ENCODE measurements at regions not wholly inside any gene's neighbourhood (a gene's known extent, or its start where the extent isn't known, plus 50 kb on each side); places are given as distances from the start of the nearest gene placed in this dataset.

DNA sequence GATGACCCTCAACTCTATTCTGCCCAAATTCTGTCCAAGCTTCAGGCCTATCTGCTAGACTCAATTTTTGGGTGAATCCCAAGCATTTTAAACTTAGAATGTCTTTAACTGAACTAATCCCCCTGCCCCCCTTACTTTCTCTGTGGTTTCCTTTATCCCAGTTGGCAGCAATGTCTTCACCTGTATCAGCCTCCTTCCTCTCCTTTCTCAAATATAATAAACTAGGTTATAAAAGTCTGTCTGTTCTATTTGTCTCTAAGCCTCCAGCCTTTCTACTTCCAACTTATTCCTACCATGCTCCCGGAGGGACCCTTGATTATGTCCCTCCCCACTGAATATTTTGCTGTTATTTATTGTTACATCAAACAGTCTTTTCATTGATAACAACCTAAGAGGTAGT is 375.5 kb upstream of the TRIB2 start:
- no peak for FAIRE-seq

GRCh38 chr2:12341920-12342319 is 374.8 kb upstream of the TRIB2 start:
- Histone ChIP-seq H3K4me3 (ENCODE audit: control insufficient read depth in 2 of 3, extremely low read depth in 1 of 3, insufficient read depth in 2 of 3, low read depth in 1 of 3, low read length in 3 of 3) (no peak overlapping the region), H3K4me1 (ENCODE audit: control insufficient read depth, extremely low read depth, insufficient read depth, low read length) (peaks cover 10% of the 10 kb centered on the region), H3K9me1 (ENCODE audit: control insufficient read depth, extremely low read depth, insufficient read depth, low read length) (no peaks in the 10 kb centered on the region), H2AFZ (ENCODE audit: control insufficient read depth, low read length) (peak overlapping the region; percentile 25), H3K27ac (ENCODE audit: control insufficient read depth, insufficient read depth, low read length) (no peak overlapping the region), H3K9ac (ENCODE audit: control insufficient read depth, extremely low read depth, insufficient read depth, low read length) (no peak overlapping the region), H3K79me2 (ENCODE audit: control insufficient read depth, insufficient read depth, low read length) (no peaks in the 10 kb centered on the region), H3K27me3 (ENCODE audit: control insufficient read depth, extremely low read depth, insufficient read depth, low read length) (no peaks in the 10 kb centered on the region), H4K20me1 (ENCODE audit: control insufficient read depth, extremely low read depth, insufficient read depth, low read length) (no peaks in the 10 kb centered on the region), H3K9me3 (ENCODE audit: control insufficient read depth, low read depth, low read length) (no peaks in the 10 kb centered on the region), H3K4me2 (ENCODE audit: control insufficient read depth, extremely low read depth, insufficient read depth, low read depth, low read length) (no peak overlapping the region), H3K36me3 (ENCODE audit: control insufficient read depth in 2 of 2, extremely low read depth in 1 of 2, insufficient read depth in 2 of 2, low read length in 2 of 2) (no peaks in the 10 kb centered on the region)
- dilution Hi-C loops (cut with MboI; ENCODE audit: extremely low pct_ligation_motif_present, low sequenced_read_pairs) = no loop called here
- no peak for DNase-seq (ENCODE audit: low read depth, low spot score)
- TF ChIP-seq, protein P1, sequence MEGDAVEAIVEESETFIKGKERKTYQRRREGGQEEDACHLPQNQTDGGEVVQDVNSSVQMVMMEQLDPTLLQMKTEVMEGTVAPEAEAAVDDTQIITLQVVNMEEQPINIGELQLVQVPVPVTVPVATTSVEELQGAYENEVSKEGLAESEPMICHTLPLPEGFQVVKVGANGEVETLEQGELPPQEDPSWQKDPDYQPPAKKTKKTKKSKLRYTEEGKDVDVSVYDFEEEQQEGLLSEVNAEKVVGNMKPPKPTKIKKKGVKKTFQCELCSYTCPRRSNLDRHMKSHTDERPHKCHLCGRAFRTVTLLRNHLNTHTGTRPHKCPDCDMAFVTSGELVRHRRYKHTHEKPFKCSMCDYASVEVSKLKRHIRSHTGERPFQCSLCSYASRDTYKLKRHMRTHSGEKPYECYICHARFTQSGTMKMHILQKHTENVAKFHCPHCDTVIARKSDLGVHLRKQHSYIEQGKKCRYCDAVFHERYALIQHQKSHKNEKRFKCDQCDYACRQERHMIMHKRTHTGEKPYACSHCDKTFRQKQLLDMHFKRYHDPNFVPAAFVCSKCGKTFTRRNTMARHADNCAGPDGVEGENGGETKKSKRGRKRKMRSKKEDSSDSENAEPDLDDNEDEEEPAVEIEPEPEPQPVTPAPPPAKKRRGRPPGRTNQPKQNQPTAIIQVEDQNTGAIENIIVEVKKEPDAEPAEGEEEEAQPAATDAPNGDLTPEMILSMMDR (optimal IDR thresholded peaks at IDR 0.05 in 1 of 3, IDR thresholded peaks at IDR 0.05 in 1 of 3, conservative IDR thresholded peaks at IDR 0.05 in 1 of 3; ENCODE audit: extremely low read depth in 1 of 3, insufficient read depth in 2 of 3, low read length in 3 of 3) = no peak
- TF ChIP-seq EZH2 (IDR thresholded peaks at IDR 0.05; ENCODE audit: low read length) = no peak
- peak; percentile 60 for FAIRE-seq

More for the DNA sequence above, 375.5 kb upstream of the TRIB2 start:
- Histone ChIP-seq H3K79me2 (ENCODE audit: control insufficient read depth, insufficient read depth, low read length) (no peaks in the 10 kb centered on the region), H3K4me3 (ENCODE audit: control insufficient read depth in 2 of 3, extremely low read depth in 1 of 3, insufficient read depth in 2 of 3, low read depth in 1 of 3, low read length in 3 of 3) (no peak overlapping the region), H3K9ac (ENCODE audit: control insufficient read depth, extremely low read depth, insufficient read depth, low read length) (no peak overlapping the region), H3K27me3 (ENCODE audit: control insufficient read depth, extremely low read depth, insufficient read depth, low read length) (no peaks in the 10 kb centered on the region), H2AFZ (ENCODE audit: control insufficient read depth, low read length) (no peak overlapping the region), H3K9me1 (ENCODE audit: control insufficient read depth, extremely low read depth, insufficient read depth, low read length) (no peaks in the 10 kb centered on the region), H4K20me1 (ENCODE audit: control insufficient read depth, extremely low read depth, insufficient read depth, low read length) (no peaks in the 10 kb centered on the region), H3K4me1 (ENCODE audit: control insufficient read depth, extremely low read depth, insufficient read depth, low read length) (peaks cover 9% of the 10 kb centered on the region), H3K27ac (ENCODE audit: control insufficient read depth, insufficient read depth, low read length) (no peak overlapping the region), H3K36me3 (ENCODE audit: control insufficient read depth in 2 of 2, extremely low read depth in 1 of 2, insufficient read depth in 2 of 2, low read length in 2 of 2) (no peaks in the 10 kb centered on the region), H3K4me2 (ENCODE audit: control insufficient read depth, extremely low read depth, insufficient read depth, low read depth, low read length) (no peak overlapping the region), H3K9me3 (ENCODE audit: control insufficient read depth, low read depth, low read length) (no peaks in the 10 kb centered on the region)
- TF ChIP-seq, protein P1 (optimal IDR thresholded peaks at IDR 0.05 in 1 of 3, IDR thresholded peaks at IDR 0.05 in 1 of 3, conservative IDR thresholded peaks at IDR 0.05 in 1 of 3; ENCODE audit: extremely low read depth in 1 of 3, insufficient read depth in 2 of 3, low read length in 3 of 3) = no peak
- no peak for TF ChIP-seq EZH2 (IDR thresholded peaks at IDR 0.05; ENCODE audit: low read length)
- dilution Hi-C loops (cut with MboI; ENCODE audit: extremely low pct_ligation_motif_present, low sequenced_read_pairs) = no loop called here
- DNase-seq (ENCODE audit: low read depth, low spot score) = no peak
